Pons (tissue), 1 donor: ENCODE measurements at regions not wholly inside any gene's neighbourhood (a gene's known extent, or its start where the extent isn't known, plus 50 kb on each side); places are given as distances from the start of the nearest gene placed in this dataset.
A peak's percentile ranks its signal among the peaks of the same experiment; 100 is the strongest.
"Not testable (repeated sequence)": the region's sequence is repeated elsewhere in the genome, so short reads cannot be mapped to it uniquely, and the experiment has no call there.

Source experiments
- DNase-seq: peaks from one replicate; pipeline ENCODE4 v3.0.0-alpha.2; 2016; ENCODE audit warnings: low spot score

GRCh38 chr6:79431537-79431933, 105.7 kb downstream of the LCA5 start:
- DNase-seq: no peak

DNA sequence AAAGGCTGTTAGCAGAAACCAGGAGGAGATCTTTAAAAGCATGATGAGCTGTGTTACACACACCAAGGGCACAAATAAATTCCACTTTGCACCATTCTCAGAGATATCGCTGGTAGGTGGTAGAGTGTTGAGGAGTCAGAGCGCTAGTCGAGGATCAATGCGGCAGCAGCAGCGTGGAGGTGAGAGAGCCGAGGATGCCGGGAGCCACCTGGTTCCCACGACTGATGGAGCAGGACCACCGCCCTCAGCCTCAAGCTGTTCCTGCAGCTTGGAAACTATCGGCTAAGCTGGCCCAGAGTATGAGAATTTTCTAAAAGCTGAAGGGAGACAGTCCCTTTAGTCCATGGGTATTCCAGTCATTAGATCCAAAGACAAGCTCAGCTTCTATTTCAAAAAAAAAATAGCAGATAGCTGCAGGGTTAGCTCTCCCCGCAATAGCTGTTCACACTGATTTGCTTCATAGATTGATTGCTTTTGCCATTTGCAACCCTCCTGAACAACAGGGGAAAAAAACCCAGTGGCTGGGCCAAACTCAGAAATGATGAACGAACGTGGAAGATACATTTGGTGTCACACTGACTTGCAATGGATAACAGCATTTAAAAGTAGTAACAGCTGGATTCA, 106.2 kb downstream of the LCA5 start:
- DNase-seq: no peak

DNA sequence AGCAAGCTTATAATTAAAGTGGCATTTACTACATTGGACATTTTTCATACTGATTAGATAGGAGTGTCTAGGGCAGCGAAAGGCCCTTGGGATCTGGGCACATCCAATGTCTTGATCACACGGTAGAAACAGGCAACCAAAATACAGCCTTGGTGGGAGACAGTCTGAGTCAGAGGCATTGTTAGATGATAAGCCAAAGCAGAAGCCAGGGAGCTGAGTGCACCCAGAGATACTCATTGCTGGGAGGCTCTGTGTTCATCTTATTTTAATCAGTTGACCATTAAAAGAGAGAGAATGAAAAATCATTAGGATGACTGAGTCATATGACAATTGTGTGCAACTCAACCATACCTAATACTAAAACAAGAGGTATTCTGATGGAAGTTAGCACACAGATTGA, 109.5 kb downstream of the LCA5 start:
- no peak for DNase-seq

DNA sequence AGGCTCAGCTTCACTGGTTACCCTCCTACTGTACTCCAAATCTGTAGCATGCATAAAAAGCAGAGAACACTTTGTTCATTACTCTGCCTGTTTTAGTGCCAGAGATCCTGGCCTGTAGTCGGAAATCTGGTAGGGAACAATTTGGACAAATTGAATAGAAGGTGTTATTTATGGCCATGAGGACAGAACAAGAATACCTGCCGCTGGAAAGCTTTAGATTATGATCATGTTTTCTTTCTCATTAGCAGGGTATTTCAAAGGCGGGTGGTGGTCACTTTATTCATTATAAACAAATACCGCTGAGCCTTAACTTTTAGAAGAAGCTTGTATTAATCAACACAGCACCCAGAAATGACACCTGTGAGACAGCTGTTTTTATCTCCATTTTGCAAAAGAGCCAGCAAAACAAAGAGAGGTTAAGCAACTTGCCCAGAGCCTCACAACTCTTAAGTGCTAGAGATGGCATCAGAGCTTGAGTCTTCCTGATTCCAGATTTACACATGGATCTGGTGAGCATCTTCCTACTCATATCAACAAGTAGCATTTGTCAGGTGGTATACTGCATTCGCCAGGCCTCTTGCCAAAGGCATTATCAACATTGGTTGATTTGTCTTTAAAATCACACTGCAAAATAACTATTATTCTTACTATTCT, 110.5 kb downstream of the LCA5 start:
- DNase-seq: no peak

DNA sequence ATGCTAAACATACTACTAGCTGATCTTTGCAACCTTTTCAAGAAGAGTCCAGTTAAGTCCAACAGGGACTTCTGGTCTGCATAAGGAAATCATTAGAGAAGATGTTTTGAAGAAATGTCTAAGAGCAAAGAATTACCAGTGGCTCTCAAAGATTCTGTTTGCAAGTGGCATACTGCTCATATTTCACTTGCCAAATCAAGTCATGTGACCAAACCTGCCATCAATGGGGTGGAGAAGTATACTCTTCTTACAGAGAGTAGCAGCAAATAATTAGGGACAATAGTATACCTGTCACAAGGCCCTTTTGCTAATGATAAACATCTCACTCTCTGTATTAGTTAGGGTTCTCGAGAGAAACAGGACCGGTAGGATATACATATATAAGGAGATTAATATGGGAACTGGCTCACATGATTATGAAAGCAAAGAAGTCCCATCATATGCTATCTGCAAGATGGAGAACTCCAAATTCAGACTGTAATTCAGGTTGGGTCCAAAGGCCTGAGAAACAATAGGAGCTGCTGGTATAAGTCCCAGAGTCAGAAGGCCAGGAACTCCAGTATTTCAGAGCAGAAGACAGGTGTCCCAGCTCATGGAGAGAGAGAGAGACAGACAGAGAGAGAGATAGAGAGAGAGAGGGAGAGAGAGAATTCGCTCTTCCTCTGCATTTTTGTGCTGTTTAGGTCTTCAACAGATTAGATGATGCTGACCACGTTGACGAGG, 111.5 kb downstream of the LCA5 start:
- no peak for DNase-seq

- peak; percentile 62 for DNase-seq
Measured at GRCh38 chr6:79423216-79423615, 114.0 kb downstream of the LCA5 start.

DNA sequence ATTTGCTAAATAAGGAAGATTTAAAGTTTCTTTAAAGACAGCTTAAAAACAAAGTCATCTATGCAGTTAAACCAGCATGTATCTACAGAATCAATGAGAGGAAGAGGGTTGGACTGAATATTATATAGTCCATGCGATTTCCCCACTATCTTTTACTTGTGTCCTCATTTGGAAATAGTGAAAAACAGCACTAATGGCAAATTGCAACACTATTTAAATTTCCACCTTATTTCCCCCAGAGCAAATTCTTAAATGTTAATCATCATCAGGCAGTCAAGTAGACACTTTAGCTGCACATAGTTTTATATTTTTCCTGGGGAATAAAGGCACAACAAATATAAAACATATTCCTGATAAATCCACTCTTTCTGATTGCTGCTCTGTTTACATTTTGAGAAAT, 114.6 kb downstream of the LCA5 start:
- peak; percentile 65 for DNase-seq

GRCh38 chr6:79421707-79422484, 115.3 kb downstream of the LCA5 start:
- DNase-seq: peak; percentile 90

GRCh38 chr6:79421001-79421411, 116.2 kb downstream of the LCA5 start:
- DNase-seq: peak; percentile 78

DNA sequence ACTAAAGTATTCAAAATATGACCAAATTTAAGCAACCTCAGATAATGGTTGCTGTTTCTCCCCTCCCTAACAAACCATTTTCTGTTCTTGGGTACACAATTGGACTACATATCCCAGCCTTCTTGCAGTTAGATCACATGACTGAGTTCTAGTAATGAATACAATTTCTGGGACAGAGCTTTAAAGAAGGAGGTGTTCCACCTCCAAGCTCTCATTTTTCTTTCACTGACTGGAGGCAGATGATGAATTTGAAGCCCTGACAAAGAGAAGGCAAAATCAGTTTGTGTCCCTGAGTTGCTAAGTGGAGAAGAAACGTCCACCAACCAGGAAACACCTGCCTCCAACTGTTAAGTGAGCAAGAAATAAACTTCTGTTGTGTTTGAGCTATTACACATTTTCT, 117.2 kb downstream of the LCA5 start:
- DNase-seq: peak; percentile 92

GRCh38 chr6:79416931-79417330, 120.3 kb downstream of the LCA5 start:
- no peak for DNase-seq

DNA sequence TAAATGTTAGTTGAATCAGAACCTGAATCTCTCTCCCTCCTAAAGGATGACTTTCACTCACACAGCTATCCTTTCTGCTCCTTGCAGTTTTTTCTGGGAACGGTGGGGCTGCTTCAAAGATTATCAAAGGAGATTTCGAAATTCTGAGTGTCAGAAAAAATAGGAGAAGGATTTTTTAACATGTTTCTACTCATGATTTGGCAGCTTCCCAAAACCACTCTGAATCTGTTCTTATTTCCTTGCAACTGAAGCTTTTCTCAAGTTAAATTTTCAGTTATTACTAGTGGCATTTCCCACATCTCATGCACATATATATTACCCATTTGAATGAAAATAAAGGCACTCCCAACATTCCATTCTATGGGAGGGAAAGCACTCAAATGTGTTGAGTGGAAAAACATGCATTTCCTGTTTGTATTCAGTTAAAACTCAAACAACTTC, 123.6 kb downstream of the LCA5 start:
- DNase-seq: no peak

DNA sequence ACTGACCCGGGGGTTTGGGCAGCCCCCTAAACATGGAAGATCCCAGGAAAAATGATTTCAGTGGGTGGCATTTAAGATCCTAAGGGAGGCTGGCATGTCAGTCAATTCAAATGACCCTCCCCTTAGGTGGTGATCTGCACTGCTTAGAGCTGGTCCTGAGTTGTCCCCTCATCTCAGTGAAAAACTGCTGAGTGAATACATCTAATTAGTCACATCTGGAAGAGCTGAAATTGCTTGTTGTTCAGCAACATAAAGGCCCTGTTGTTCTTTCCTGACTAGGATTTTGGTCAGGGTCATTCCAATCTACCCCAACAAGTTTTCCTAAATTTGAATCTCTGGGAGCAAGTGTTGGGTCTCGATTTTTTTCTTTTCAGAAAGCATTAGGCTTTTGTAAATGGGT, 126.4 kb downstream of the LCA5 start:
- peak; percentile 72 for DNase-seq

GRCh38 chr6:79408256-79408974, 128.8 kb downstream of the LCA5 start:
- DNase-seq: no peak

- no peak for DNase-seq
Measured at GRCh38 chr6:79404677-79405076, 132.6 kb downstream of the LCA5 start.

DNA sequence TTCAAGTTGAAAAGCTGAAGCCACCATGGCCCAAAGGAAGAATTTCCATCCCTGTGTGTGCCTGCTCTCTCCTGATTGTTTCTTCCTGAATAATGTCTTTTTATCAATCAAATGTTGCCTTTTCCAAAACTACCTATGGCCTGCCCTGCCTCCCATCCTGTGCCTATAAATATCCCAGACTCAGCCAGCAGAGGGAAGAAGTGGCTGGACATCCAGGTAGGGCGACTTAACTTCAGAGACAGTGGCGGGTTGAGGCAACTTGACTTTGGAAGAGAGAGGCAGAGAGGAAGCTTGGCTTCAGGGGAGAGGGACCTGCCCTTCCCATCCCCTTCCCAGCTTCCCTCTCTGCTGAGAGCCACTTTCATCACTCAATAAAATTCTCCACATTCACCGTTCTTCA, 133.0 kb downstream of the LCA5 start:
- no peak for DNase-seq

GRCh38 chr6:79403563-79403962, 133.7 kb downstream of the LCA5 start:
- DNase-seq: no peak

DNA sequence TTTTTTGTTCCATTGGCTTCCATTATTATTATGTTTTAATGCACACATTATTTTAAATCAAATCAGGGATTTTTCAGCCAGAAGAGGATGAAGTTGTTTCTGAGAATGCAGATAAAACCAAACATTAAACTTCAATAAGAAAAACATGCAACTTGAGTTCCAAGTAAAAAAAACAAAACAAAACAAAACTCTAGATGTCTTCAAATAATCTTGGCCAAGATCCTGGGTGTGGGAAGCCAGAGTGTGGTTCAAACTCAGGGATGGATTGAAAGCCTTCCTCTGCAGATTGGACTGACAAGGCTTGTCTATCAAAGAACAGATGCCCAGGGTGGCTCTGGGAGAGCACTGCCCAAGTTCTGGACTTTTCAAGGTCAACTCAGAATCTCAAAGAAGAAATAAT, 134.1 kb downstream of the LCA5 start:
- DNase-seq: no peak

DNA sequence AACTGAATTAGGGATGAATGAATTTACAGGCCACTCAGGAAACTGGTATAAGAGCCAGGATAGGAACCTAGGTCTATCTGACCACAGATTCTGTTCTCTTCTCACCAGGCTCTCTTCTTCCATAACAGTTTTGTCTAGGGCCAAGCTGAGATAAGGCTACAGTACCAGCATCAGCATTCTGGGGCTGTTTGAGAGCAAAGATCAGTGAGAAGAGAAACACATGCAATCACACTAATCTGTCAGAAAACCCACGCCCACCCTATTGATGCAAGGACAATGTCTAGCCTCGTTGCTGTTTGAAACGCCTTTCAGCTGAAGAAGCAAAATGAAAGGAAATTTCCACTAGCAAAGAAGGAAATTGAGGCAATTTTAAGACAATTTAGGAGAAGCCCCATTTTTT, 137.7 kb downstream of the LCA5 start:
- DNase-seq: no peak

GRCh38 chr6:79398617-79399016, 138.6 kb downstream of the LCA5 start:
- not testable (repeated sequence) for DNase-seq

GRCh38 chr6:79396625-79397024, 140.6 kb downstream of the LCA5 start:
- no peak for DNase-seq

- DNase-seq: no peak
Measured at GRCh38 chr6:79394690-79395089, 142.5 kb downstream of the LCA5 start.
